ENCODE measurements at regions not wholly inside any gene's neighbourhood (a gene's known extent, or its start where the extent isn't known, plus 50 kb on each side); places are given as distances from the start of the nearest gene placed in this dataset.

- Histone ChIP-seq H3K79me1 (ENCODE audit: low read length) (no peaks in the 10 kb centered on the region), H3K36me3 (ENCODE audit: control insufficient read depth, insufficient read depth, low read length) (no peaks in the 10 kb centered on the region), H2BK15ac (replicated peaks; ENCODE audit: low read depth) (no peak overlapping the region), H3K4me1 (ENCODE audit: control insufficient read depth, low read depth, low read length) (no peaks in the 10 kb centered on the region), H3K23ac (ENCODE audit: low read length) (no peak overlapping the region), H3K4ac (ENCODE audit: low read depth, low read length) (no peak overlapping the region), H3K18ac (ENCODE audit: low read length) (no peak overlapping the region), H3K27ac (ENCODE audit: low read depth, low read length) (no peak overlapping the region), H2BK5ac (ENCODE audit: low read length) (no peak overlapping the region), H3K79me2 (ENCODE audit: control insufficient read depth, insufficient read depth, low read length) (no peaks in the 10 kb centered on the region), H3K4me3 (ENCODE audit: low read length) (no peak overlapping the region), H4K8ac (ENCODE audit: low read depth, low read length) (no peak overlapping the region), H3K56ac (ENCODE audit: low read length) (no peak overlapping the region), H3K9ac (ENCODE audit: low read length) (no peak overlapping the region), H2BK120ac (ENCODE audit: low read depth, low read length) (no peak overlapping the region), H4K5ac (ENCODE audit: low read length) (no peak overlapping the region), H2AK5ac (ENCODE audit: low read length) (no peak overlapping the region), H3K4me2 (ENCODE audit: low read length) (no peak overlapping the region), H3K27me3 (ENCODE audit: insufficient read depth, low read length, poor library complexity) (no peaks in the 10 kb centered on the region)
- DNase-seq, result no peak
- WGBS (ENCODE audit: extremely low coverage, insufficient coverage, low lambda C conversion rate), result no CpG with 5 or more reads among the region's 13 CpGs
Measured at GRCh38 chr17:14621826-14622614, 321.1 kb downstream of the HS3ST3B1 start.

DNA sequence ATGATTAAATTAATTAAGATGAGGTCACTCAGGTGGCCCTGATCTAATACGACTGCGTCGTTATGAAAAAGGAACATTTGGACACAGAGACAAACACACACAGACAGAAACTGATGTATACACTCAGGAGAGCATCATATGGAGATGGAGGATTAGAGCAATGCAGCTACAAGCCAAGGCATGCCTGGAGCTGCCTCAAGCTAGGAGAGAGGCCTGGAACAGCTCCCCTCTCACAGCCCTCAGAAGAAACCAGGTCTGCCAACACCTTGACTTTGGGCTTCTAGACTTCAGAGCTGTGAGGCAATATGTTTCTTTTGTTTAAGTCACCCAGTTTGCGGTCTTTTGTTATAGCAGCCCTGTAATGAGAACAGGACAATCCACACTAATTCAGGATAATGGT is 318.9 kb downstream of the HS3ST3B1 start:
- H3K4me3 ChIP-seq (ENCODE audit: low read length), result no peak overlapping the region
- H3K9ac ChIP-seq (ENCODE audit: low read length), result no peak overlapping the region
- H3K56ac ChIP-seq (ENCODE audit: low read length), result no peak overlapping the region
- no peak overlapping the region for H2BK5ac ChIP-seq (ENCODE audit: low read length)
- H3K18ac ChIP-seq (ENCODE audit: low read length), result no peak overlapping the region
- no peak overlapping the region for H3K27ac ChIP-seq (ENCODE audit: low read depth, low read length)
- no peak overlapping the region for H3K4me2 ChIP-seq (ENCODE audit: low read length)
- no peaks in the 10 kb centered on the region for H3K79me1 ChIP-seq (ENCODE audit: low read length)
- no peak overlapping the region for H4K5ac ChIP-seq (ENCODE audit: low read length)
- no peaks in the 10 kb centered on the region for H3K36me3 ChIP-seq (ENCODE audit: control insufficient read depth, insufficient read depth, low read length)
- no peak overlapping the region for H3K23ac ChIP-seq (ENCODE audit: low read length)
- H3K27me3 ChIP-seq (ENCODE audit: insufficient read depth, low read length, poor library complexity), result no peaks in the 10 kb centered on the region
- no peak for DNase-seq
- no CpG with 5 or more reads among the region's 4 CpGs for WGBS (ENCODE audit: extremely low coverage, insufficient coverage, low lambda C conversion rate)
- no peaks in the 10 kb centered on the region for H3K79me2 ChIP-seq (ENCODE audit: control insufficient read depth, insufficient read depth, low read length)
- H2BK120ac ChIP-seq (ENCODE audit: low read depth, low read length), result no peak overlapping the region
- no peak overlapping the region for H4K8ac ChIP-seq (ENCODE audit: low read depth, low read length)
- no peak overlapping the region for H2AK5ac ChIP-seq (ENCODE audit: low read length)
- no peak overlapping the region for H2BK15ac ChIP-seq (replicated peaks; ENCODE audit: low read depth)
- H3K4ac ChIP-seq (ENCODE audit: low read depth, low read length), result no peak overlapping the region
- no peaks in the 10 kb centered on the region for H3K4me1 ChIP-seq (ENCODE audit: control insufficient read depth, low read depth, low read length)

GRCh38 chr17:14616528-14616927 is 315.6 kb downstream of the HS3ST3B1 start:
- Histone ChIP-seq H3K9ac (ENCODE audit: low read length) (no peak overlapping the region), H3K79me1 (ENCODE audit: low read length) (no peaks in the 10 kb centered on the region), H2BK15ac (replicated peaks; ENCODE audit: low read depth) (no peak overlapping the region), H4K8ac (ENCODE audit: low read depth, low read length) (no peak overlapping the region), H3K18ac (ENCODE audit: low read length) (no peak overlapping the region), H3K27ac (ENCODE audit: low read depth, low read length) (no peak overlapping the region), H3K79me2 (ENCODE audit: control insufficient read depth, insufficient read depth, low read length) (no peaks in the 10 kb centered on the region), H2BK5ac (ENCODE audit: low read length) (no peak overlapping the region), H3K4me1 (ENCODE audit: control insufficient read depth, low read depth, low read length) (no peaks in the 10 kb centered on the region), H3K36me3 (ENCODE audit: control insufficient read depth, insufficient read depth, low read length) (no peaks in the 10 kb centered on the region), H4K5ac (ENCODE audit: low read length) (no peak overlapping the region), H3K4ac (ENCODE audit: low read depth, low read length) (no peak overlapping the region), H2BK120ac (ENCODE audit: low read depth, low read length) (no peak overlapping the region), H2AK5ac (ENCODE audit: low read length) (no peak overlapping the region), H3K4me2 (ENCODE audit: low read length) (no peak overlapping the region), H3K56ac (ENCODE audit: low read length) (no peak overlapping the region), H3K4me3 (ENCODE audit: low read length) (no peak overlapping the region), H3K23ac (ENCODE audit: low read length) (no peak overlapping the region), H3K27me3 (ENCODE audit: insufficient read depth, low read length, poor library complexity) (no peaks in the 10 kb centered on the region)
- WGBS (ENCODE audit: extremely low coverage, insufficient coverage, low lambda C conversion rate), result no CpG with 5 or more reads among the region's 2 CpGs
- no peak for DNase-seq

DNA sequence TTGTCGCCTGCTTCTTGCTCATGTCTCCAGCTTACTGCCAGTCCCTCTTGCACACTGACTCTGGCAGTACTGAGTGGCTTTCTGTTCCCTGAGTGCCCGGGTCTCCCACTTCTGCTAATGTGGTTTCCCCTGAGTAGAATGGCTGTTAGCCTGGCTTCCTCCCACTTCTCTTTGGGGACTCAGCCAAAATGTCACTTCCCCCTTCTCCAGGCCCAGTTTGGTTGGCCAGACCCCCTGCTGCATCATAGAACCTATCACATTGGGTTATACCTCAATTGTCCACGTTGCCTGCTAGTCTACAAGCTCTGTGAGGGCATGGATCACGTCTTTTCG is 304.4 kb downstream of the HS3ST3B1 start:
- Histone ChIP-seq H3K9ac (ENCODE audit: low read length) (no peak overlapping the region), H2BK120ac (ENCODE audit: low read depth, low read length) (no peak overlapping the region), H3K4me3 (ENCODE audit: low read length) (no peak overlapping the region), H3K79me1 (ENCODE audit: low read length) (no peaks in the 10 kb centered on the region), H2BK5ac (ENCODE audit: low read length) (no peak overlapping the region), H3K4me1 (ENCODE audit: control insufficient read depth, low read depth, low read length) (no peaks in the 10 kb centered on the region), H3K79me2 (ENCODE audit: control insufficient read depth, insufficient read depth, low read length) (no peaks in the 10 kb centered on the region), H3K36me3 (ENCODE audit: control insufficient read depth, insufficient read depth, low read length) (no peaks in the 10 kb centered on the region), H3K4me2 (ENCODE audit: low read length) (no peak overlapping the region), H2AK5ac (ENCODE audit: low read length) (no peak overlapping the region), H3K23ac (ENCODE audit: low read length) (no peak overlapping the region), H3K56ac (ENCODE audit: low read length) (no peak overlapping the region), H3K27ac (ENCODE audit: low read depth, low read length) (no peak overlapping the region), H3K27me3 (ENCODE audit: insufficient read depth, low read length, poor library complexity) (no peaks in the 10 kb centered on the region), H4K5ac (ENCODE audit: low read length) (no peak overlapping the region), H4K8ac (ENCODE audit: low read depth, low read length) (no peak overlapping the region), H2BK15ac (replicated peaks; ENCODE audit: low read depth) (no peak overlapping the region), H3K4ac (ENCODE audit: low read depth, low read length) (no peak overlapping the region), H3K18ac (ENCODE audit: low read length) (no peak overlapping the region)
- no CpG with 5 or more reads among the region's 5 CpGs for WGBS (ENCODE audit: extremely low coverage, insufficient coverage, low lambda C conversion rate)
- no peak for DNase-seq

GRCh38 chr17:14604591-14605266 is 303.8 kb downstream of the HS3ST3B1 start:
- Histone ChIP-seq H3K9ac (ENCODE audit: low read length) (no peak overlapping the region), H2BK120ac (ENCODE audit: low read depth, low read length) (no peak overlapping the region), H4K5ac (ENCODE audit: low read length) (no peak overlapping the region), H3K27me3 (ENCODE audit: insufficient read depth, low read length, poor library complexity) (no peaks in the 10 kb centered on the region), H3K23ac (ENCODE audit: low read length) (no peak overlapping the region), H2BK5ac (ENCODE audit: low read length) (no peak overlapping the region), H3K4me1 (ENCODE audit: control insufficient read depth, low read depth, low read length) (no peaks in the 10 kb centered on the region), H3K4ac (ENCODE audit: low read depth, low read length) (no peak overlapping the region), H3K4me3 (ENCODE audit: low read length) (no peak overlapping the region), H4K8ac (ENCODE audit: low read depth, low read length) (no peak overlapping the region), H2BK15ac (replicated peaks; ENCODE audit: low read depth) (no peak overlapping the region), H3K56ac (ENCODE audit: low read length) (no peak overlapping the region), H3K36me3 (ENCODE audit: control insufficient read depth, insufficient read depth, low read length) (no peaks in the 10 kb centered on the region), H3K4me2 (ENCODE audit: low read length) (no peak overlapping the region), H2AK5ac (ENCODE audit: low read length) (no peak overlapping the region), H3K79me1 (ENCODE audit: low read length) (no peaks in the 10 kb centered on the region), H3K79me2 (ENCODE audit: control insufficient read depth, insufficient read depth, low read length) (no peaks in the 10 kb centered on the region), H3K18ac (ENCODE audit: low read length) (no peak overlapping the region), H3K27ac (ENCODE audit: low read depth, low read length) (no peak overlapping the region)
- WGBS (ENCODE audit: extremely low coverage, insufficient coverage, low lambda C conversion rate), result no CpG with 5 or more reads among the region's 9 CpGs
- DNase-seq, result no peak

Measured in mesendoderm (in vitro differentiated cells).